ENCODE measurements at regions not wholly inside any gene's neighbourhood (a gene's known extent, or its start where the extent isn't known, plus 50 kb on each side); places are given as distances from the start of the nearest gene placed in this dataset.

DNA sequence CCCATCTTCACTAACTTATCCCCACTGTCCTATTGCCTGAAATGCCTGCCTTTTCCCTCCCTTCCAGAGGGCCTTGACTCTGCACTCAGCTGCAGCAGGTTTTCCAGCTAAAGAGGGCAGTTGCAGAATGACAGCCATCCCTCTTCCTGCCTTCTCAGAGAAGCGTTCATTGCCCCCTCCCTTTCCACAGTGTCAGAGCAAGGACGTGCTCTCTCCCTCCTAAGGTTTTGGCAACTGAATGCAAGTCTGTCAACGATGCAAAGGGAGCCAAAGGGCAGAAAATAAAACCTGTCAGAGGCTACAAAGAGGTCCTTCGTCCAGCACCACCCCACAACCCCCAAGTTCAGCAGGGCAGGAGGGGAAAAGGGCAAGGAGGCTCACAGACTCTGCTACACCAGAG is 230.1 kb upstream of the THBS1 start:
- TF ChIP-seq, protein P1, sequence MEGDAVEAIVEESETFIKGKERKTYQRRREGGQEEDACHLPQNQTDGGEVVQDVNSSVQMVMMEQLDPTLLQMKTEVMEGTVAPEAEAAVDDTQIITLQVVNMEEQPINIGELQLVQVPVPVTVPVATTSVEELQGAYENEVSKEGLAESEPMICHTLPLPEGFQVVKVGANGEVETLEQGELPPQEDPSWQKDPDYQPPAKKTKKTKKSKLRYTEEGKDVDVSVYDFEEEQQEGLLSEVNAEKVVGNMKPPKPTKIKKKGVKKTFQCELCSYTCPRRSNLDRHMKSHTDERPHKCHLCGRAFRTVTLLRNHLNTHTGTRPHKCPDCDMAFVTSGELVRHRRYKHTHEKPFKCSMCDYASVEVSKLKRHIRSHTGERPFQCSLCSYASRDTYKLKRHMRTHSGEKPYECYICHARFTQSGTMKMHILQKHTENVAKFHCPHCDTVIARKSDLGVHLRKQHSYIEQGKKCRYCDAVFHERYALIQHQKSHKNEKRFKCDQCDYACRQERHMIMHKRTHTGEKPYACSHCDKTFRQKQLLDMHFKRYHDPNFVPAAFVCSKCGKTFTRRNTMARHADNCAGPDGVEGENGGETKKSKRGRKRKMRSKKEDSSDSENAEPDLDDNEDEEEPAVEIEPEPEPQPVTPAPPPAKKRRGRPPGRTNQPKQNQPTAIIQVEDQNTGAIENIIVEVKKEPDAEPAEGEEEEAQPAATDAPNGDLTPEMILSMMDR (IDR thresholded peaks at IDR 0.05; ENCODE audit: low read depth, low read length), result no peak
- no peak for TF ChIP-seq EZH2phosphoT487 (IDR thresholded peaks at IDR 0.05; ENCODE audit: low read depth)

Measured in OCI-LY3 (cell line).